ENCODE measurements at regions not wholly inside any gene's neighbourhood (a gene's known extent, or its start where the extent isn't known, plus 50 kb on each side); places are given as distances from the start of the nearest gene placed in this dataset.

DNA sequence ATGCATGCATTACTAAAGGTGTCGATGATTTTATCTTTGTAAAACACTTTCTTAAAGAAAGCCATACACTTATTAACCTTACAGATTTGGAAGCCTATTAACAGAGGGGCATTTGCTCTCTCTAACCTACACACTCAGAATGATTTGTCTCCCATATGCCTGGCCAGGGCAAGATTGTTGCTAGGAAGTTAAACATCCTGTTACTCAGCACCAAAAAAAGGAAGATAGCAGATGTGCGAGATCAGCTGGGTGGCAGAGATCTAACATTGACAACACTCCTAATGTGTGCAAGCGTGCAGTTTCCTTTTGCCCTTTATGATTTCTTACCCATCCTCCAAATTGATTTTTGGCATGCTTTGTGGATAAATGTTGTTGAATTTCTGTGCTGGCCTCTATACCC is 73.9 kb upstream of the TMEM108 start:
- TF ChIP-seq, protein P1, sequence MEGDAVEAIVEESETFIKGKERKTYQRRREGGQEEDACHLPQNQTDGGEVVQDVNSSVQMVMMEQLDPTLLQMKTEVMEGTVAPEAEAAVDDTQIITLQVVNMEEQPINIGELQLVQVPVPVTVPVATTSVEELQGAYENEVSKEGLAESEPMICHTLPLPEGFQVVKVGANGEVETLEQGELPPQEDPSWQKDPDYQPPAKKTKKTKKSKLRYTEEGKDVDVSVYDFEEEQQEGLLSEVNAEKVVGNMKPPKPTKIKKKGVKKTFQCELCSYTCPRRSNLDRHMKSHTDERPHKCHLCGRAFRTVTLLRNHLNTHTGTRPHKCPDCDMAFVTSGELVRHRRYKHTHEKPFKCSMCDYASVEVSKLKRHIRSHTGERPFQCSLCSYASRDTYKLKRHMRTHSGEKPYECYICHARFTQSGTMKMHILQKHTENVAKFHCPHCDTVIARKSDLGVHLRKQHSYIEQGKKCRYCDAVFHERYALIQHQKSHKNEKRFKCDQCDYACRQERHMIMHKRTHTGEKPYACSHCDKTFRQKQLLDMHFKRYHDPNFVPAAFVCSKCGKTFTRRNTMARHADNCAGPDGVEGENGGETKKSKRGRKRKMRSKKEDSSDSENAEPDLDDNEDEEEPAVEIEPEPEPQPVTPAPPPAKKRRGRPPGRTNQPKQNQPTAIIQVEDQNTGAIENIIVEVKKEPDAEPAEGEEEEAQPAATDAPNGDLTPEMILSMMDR (IDR thresholded peaks at IDR 0.05): no peak
- no peak for TF ChIP-seq POLR2AphosphoS5 (IDR thresholded peaks at IDR 0.05)

Measured in prostate gland (tissue), 2 donors.